ENCODE measurements at regions not wholly inside any gene's neighbourhood (a gene's known extent, or its start where the extent isn't known, plus 50 kb on each side); places are given as distances from the start of the nearest gene placed in this dataset.

- TF ChIP-seq, protein P1, sequence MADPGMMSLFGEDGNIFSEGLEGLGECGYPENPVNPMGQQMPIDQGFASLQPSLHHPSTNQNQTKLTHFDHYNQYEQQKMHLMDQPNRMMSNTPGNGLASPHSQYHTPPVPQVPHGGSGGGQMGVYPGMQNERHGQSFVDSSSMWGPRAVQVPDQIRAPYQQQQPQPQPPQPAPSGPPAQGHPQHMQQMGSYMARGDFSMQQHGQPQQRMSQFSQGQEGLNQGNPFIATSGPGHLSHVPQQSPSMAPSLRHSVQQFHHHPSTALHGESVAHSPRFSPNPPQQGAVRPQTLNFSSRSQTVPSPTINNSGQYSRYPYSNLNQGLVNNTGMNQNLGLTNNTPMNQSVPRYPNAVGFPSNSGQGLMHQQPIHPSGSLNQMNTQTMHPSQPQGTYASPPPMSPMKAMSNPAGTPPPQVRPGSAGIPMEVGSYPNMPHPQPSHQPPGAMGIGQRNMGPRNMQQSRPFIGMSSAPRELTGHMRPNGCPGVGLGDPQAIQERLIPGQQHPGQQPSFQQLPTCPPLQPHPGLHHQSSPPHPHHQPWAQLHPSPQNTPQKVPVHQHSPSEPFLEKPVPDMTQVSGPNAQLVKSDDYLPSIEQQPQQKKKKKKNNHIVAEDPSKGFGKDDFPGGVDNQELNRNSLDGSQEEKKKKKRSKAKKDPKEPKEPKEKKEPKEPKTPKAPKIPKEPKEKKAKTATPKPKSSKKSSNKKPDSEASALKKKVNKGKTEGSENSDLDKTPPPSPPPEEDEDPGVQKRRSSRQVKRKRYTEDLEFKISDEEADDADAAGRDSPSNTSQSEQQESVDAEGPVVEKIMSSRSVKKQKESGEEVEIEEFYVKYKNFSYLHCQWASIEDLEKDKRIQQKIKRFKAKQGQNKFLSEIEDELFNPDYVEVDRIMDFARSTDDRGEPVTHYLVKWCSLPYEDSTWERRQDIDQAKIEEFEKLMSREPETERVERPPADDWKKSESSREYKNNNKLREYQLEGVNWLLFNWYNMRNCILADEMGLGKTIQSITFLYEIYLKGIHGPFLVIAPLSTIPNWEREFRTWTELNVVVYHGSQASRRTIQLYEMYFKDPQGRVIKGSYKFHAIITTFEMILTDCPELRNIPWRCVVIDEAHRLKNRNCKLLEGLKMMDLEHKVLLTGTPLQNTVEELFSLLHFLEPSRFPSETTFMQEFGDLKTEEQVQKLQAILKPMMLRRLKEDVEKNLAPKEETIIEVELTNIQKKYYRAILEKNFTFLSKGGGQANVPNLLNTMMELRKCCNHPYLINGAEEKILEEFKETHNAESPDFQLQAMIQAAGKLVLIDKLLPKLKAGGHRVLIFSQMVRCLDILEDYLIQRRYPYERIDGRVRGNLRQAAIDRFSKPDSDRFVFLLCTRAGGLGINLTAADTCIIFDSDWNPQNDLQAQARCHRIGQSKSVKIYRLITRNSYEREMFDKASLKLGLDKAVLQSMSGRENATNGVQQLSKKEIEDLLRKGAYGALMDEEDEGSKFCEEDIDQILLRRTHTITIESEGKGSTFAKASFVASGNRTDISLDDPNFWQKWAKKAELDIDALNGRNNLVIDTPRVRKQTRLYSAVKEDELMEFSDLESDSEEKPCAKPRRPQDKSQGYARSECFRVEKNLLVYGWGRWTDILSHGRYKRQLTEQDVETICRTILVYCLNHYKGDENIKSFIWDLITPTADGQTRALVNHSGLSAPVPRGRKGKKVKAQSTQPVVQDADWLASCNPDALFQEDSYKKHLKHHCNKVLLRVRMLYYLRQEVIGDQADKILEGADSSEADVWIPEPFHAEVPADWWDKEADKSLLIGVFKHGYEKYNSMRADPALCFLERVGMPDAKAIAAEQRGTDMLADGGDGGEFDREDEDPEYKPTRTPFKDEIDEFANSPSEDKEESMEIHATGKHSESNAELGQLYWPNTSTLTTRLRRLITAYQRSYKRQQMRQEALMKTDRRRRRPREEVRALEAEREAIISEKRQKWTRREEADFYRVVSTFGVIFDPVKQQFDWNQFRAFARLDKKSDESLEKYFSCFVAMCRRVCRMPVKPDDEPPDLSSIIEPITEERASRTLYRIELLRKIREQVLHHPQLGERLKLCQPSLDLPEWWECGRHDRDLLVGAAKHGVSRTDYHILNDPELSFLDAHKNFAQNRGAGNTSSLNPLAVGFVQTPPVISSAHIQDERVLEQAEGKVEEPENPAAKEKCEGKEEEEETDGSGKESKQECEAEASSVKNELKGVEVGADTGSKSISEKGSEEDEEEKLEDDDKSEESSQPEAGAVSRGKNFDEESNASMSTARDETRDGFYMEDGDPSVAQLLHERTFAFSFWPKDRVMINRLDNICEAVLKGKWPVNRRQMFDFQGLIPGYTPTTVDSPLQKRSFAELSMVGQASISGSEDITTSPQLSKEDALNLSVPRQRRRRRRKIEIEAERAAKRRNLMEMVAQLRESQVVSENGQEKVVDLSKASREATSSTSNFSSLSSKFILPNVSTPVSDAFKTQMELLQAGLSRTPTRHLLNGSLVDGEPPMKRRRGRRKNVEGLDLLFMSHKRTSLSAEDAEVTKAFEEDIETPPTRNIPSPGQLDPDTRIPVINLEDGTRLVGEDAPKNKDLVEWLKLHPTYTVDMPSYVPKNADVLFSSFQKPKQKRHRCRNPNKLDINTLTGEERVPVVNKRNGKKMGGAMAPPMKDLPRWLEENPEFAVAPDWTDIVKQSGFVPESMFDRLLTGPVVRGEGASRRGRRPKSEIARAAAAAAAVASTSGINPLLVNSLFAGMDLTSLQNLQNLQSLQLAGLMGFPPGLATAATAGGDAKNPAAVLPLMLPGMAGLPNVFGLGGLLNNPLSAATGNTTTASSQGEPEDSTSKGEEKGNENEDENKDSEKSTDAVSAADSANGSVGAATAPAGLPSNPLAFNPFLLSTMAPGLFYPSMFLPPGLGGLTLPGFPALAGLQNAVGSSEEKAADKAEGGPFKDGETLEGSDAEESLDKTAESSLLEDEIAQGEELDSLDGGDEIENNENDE (IDR thresholded peaks at IDR 0.05; ENCODE audit: insufficient replicate concordance, low read length): no peak
- TF ChIP-seq BACH1 (IDR thresholded peaks at IDR 0.05; ENCODE audit: low read length): no peak
- TF ChIP-seq, protein P2, sequence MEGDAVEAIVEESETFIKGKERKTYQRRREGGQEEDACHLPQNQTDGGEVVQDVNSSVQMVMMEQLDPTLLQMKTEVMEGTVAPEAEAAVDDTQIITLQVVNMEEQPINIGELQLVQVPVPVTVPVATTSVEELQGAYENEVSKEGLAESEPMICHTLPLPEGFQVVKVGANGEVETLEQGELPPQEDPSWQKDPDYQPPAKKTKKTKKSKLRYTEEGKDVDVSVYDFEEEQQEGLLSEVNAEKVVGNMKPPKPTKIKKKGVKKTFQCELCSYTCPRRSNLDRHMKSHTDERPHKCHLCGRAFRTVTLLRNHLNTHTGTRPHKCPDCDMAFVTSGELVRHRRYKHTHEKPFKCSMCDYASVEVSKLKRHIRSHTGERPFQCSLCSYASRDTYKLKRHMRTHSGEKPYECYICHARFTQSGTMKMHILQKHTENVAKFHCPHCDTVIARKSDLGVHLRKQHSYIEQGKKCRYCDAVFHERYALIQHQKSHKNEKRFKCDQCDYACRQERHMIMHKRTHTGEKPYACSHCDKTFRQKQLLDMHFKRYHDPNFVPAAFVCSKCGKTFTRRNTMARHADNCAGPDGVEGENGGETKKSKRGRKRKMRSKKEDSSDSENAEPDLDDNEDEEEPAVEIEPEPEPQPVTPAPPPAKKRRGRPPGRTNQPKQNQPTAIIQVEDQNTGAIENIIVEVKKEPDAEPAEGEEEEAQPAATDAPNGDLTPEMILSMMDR (IDR thresholded peaks at IDR 0.05; ENCODE audit: control extremely low read depth in 1 of 3, insufficient read depth in 1 of 3, low read depth in 1 of 3, low read length in 3 of 3): no peak
- no peak for TF ChIP-seq CHD2 (IDR thresholded peaks at IDR 0.05; ENCODE audit: low read length)
- TF ChIP-seq RXRA (IDR thresholded peaks at IDR 0.05; ENCODE audit: insufficient read depth, low read depth, low read length): no peak
- no peak for TF ChIP-seq SRF (IDR thresholded peaks at IDR 0.05; ENCODE audit: low read depth, low read length)
- TF ChIP-seq, protein P3, sequence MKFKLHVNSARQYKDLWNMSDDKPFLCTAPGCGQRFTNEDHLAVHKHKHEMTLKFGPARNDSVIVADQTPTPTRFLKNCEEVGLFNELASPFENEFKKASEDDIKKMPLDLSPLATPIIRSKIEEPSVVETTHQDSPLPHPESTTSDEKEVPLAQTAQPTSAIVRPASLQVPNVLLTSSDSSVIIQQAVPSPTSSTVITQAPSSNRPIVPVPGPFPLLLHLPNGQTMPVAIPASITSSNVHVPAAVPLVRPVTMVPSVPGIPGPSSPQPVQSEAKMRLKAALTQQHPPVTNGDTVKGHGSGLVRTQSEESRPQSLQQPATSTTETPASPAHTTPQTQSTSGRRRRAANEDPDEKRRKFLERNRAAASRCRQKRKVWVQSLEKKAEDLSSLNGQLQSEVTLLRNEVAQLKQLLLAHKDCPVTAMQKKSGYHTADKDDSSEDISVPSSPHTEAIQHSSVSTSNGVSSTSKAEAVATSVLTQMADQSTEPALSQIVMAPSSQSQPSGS (IDR thresholded peaks at IDR 0.05; ENCODE audit: low read length): no peak
- no peak for TF ChIP-seq CTBP2 (IDR thresholded peaks at IDR 0.05; ENCODE audit: borderline replicate concordance, insufficient read depth, insufficient read length, low read length)
Observed at GRCh38 chr13:109844396-109844795, 58.0 kb upstream of the IRS2 start (continued).

Measured in H1 (cell line).